ENCODE measurements at regions not wholly inside any gene's neighbourhood (a gene's known extent, or its start where the extent isn't known, plus 50 kb on each side); places are given as distances from the start of the nearest gene placed in this dataset.

GRCh38 chr6:145489583-145489982, 245.7 kb downstream of the EPM2A start:
- Histone ChIP-seq H3K36me3 (ENCODE audit: control insufficient read depth, insufficient read depth, low read length) (no peaks in the 10 kb centered on the region), H3K4me1 (ENCODE audit: control insufficient read depth, insufficient read depth, low read length) (no peaks in the 10 kb centered on the region), H3K9me3 (ENCODE audit: control insufficient read depth, insufficient read depth, low read length) (no peaks in the 10 kb centered on the region), H3K27ac (ENCODE audit: low read depth, low read length) (no peak overlapping the region), H3K4me3 (ENCODE audit: low read depth, low read length) (no peak overlapping the region), H3K27me3 (ENCODE audit: control insufficient read depth, insufficient read depth, low read length) (no peaks in the 10 kb centered on the region)
- 89% methylated on average over 6 of the region's 6 CpGs for WGBS (ENCODE audit: insufficient coverage)
- no peak for DNase-seq (ENCODE audit: low read depth in 4 of 6, low spot score in 6 of 6)

GRCh38 chr6:145490068-145490467, 245.3 kb downstream of the EPM2A start:
- Histone ChIP-seq H3K36me3 (ENCODE audit: control insufficient read depth, insufficient read depth, low read length) (no peaks in the 10 kb centered on the region), H3K27me3 (ENCODE audit: control insufficient read depth, insufficient read depth, low read length) (no peaks in the 10 kb centered on the region), H3K4me1 (ENCODE audit: control insufficient read depth, insufficient read depth, low read length) (no peaks in the 10 kb centered on the region), H3K4me3 (ENCODE audit: low read depth, low read length) (no peak overlapping the region), H3K9me3 (ENCODE audit: control insufficient read depth, insufficient read depth, low read length) (no peaks in the 10 kb centered on the region), H3K27ac (ENCODE audit: low read depth, low read length) (no peak overlapping the region)
- no peak for DNase-seq (ENCODE audit: low read depth in 4 of 6, low spot score in 6 of 6)
- WGBS (ENCODE audit: insufficient coverage): 100% methylated on average over 1 of the region's 3 CpGs

GRCh38 chr6:145491126-145491525, 244.2 kb downstream of the EPM2A start:
- WGBS (ENCODE audit: insufficient coverage): 72% methylated on average over 7 of the region's 8 CpGs
- no peak for DNase-seq (ENCODE audit: low read depth in 4 of 6, low spot score in 6 of 6)
- no peaks in the 10 kb centered on the region for H3K9me3 ChIP-seq (ENCODE audit: control insufficient read depth, insufficient read depth, low read length)
- no peak overlapping the region for H3K4me3 ChIP-seq (ENCODE audit: low read depth, low read length)
- H3K4me1 ChIP-seq (ENCODE audit: control insufficient read depth, insufficient read depth, low read length): no peaks in the 10 kb centered on the region
- H3K27ac ChIP-seq (ENCODE audit: low read depth, low read length): no peak overlapping the region
- H3K36me3 ChIP-seq (ENCODE audit: control insufficient read depth, insufficient read depth, low read length): no peaks in the 10 kb centered on the region
- no peaks in the 10 kb centered on the region for H3K27me3 ChIP-seq (ENCODE audit: control insufficient read depth, insufficient read depth, low read length)

- Histone ChIP-seq H3K27me3 (ENCODE audit: control insufficient read depth, insufficient read depth, low read length) (no peaks in the 10 kb centered on the region), H3K9me3 (ENCODE audit: control insufficient read depth, insufficient read depth, low read length) (no peaks in the 10 kb centered on the region), H3K36me3 (ENCODE audit: control insufficient read depth, insufficient read depth, low read length) (no peaks in the 10 kb centered on the region), H3K27ac (ENCODE audit: low read depth, low read length) (no peak overlapping the region), H3K4me1 (ENCODE audit: control insufficient read depth, insufficient read depth, low read length) (no peaks in the 10 kb centered on the region), H3K4me3 (ENCODE audit: low read depth, low read length) (no peak overlapping the region)
- WGBS (ENCODE audit: insufficient coverage): 53% methylated on average over 1 of the region's 2 CpGs
- DNase-seq (ENCODE audit: low read depth in 4 of 6, low spot score in 6 of 6): no peak
Measured at GRCh38 chr6:145497006-145497405, 238.3 kb downstream of the EPM2A start.

- no peaks in the 10 kb centered on the region for H3K9me3 ChIP-seq (ENCODE audit: control insufficient read depth, insufficient read depth, low read length)
- WGBS (ENCODE audit: insufficient coverage): 60% methylated on average over 1 of the region's 4 CpGs
- H3K27ac ChIP-seq (ENCODE audit: low read depth, low read length): no peak overlapping the region
- no peaks in the 10 kb centered on the region for H3K4me1 ChIP-seq (ENCODE audit: control insufficient read depth, insufficient read depth, low read length)
- no peak overlapping the region for H3K4me3 ChIP-seq (ENCODE audit: low read depth, low read length)
- H3K36me3 ChIP-seq (ENCODE audit: control insufficient read depth, insufficient read depth, low read length): no peaks in the 10 kb centered on the region
- DNase-seq (ENCODE audit: low read depth in 4 of 6, low spot score in 6 of 6): no peak
- no peaks in the 10 kb centered on the region for H3K27me3 ChIP-seq (ENCODE audit: control insufficient read depth, insufficient read depth, low read length)
Measured at GRCh38 chr6:145498425-145498824, 236.9 kb downstream of the EPM2A start.

- WGBS (ENCODE audit: insufficient coverage): 40% methylated on average over 1 of the region's 1 CpG
Measured at GRCh38 chr6:145502416-145502815, 232.9 kb downstream of the EPM2A start.

GRCh38 chr6:145506136-145506535, 229.2 kb downstream of the EPM2A start:
- no peak for DNase-seq (ENCODE audit: low read depth in 4 of 6, low spot score in 6 of 6)
- no peak overlapping the region for H3K27ac ChIP-seq (ENCODE audit: low read depth, low read length)
- WGBS (ENCODE audit: insufficient coverage): no CpG with 5 or more reads among the region's 2 CpGs
- H3K4me1 ChIP-seq (ENCODE audit: control insufficient read depth, insufficient read depth, low read length): no peaks in the 10 kb centered on the region
- H3K27me3 ChIP-seq (ENCODE audit: control insufficient read depth, insufficient read depth, low read length): no peaks in the 10 kb centered on the region
- no peak overlapping the region for H3K4me3 ChIP-seq (ENCODE audit: low read depth, low read length)
- peaks cover 4% of the 10 kb centered on the region for H3K9me3 ChIP-seq (ENCODE audit: control insufficient read depth, insufficient read depth, low read length)
- H3K36me3 ChIP-seq (ENCODE audit: control insufficient read depth, insufficient read depth, low read length): no peaks in the 10 kb centered on the region

More at GRCh38 chr6:145502416-145502815, 232.9 kb downstream of the EPM2A start:
- peak in 2 of 6 donors; percentile 20 to 54 for DNase-seq (ENCODE audit: low read depth in 4 of 6, low spot score in 6 of 6)
- Histone ChIP-seq H3K27me3 (ENCODE audit: control insufficient read depth, insufficient read depth, low read length) (no peaks in the 10 kb centered on the region), H3K4me1 (ENCODE audit: control insufficient read depth, insufficient read depth, low read length) (no peaks in the 10 kb centered on the region), H3K27ac (ENCODE audit: low read depth, low read length) (no peak overlapping the region), H3K9me3 (ENCODE audit: control insufficient read depth, insufficient read depth, low read length) (no peaks in the 10 kb centered on the region), H3K36me3 (ENCODE audit: control insufficient read depth, insufficient read depth, low read length) (no peaks in the 10 kb centered on the region), H3K4me3 (ENCODE audit: low read depth, low read length) (no peak overlapping the region)

GRCh38 chr6:145506565-145506964, 228.8 kb downstream of the EPM2A start:
- 92% methylated on average over 1 of the region's 1 CpG for WGBS (ENCODE audit: insufficient coverage)
- peaks cover 4% of the 10 kb centered on the region for H3K9me3 ChIP-seq (ENCODE audit: control insufficient read depth, insufficient read depth, low read length)
- no peak overlapping the region for H3K27ac ChIP-seq (ENCODE audit: low read depth, low read length)
- no peaks in the 10 kb centered on the region for H3K27me3 ChIP-seq (ENCODE audit: control insufficient read depth, insufficient read depth, low read length)
- H3K36me3 ChIP-seq (ENCODE audit: control insufficient read depth, insufficient read depth, low read length): no peaks in the 10 kb centered on the region
- no peak overlapping the region for H3K4me3 ChIP-seq (ENCODE audit: low read depth, low read length)
- no peaks in the 10 kb centered on the region for H3K4me1 ChIP-seq (ENCODE audit: control insufficient read depth, insufficient read depth, low read length)
- DNase-seq (ENCODE audit: low read depth in 4 of 6, low spot score in 6 of 6): peak in 1 of 6 donors; percentile 12

GRCh38 chr6:145507239-145507638, 228.1 kb downstream of the EPM2A start:
- Histone ChIP-seq H3K27ac (ENCODE audit: low read depth, low read length) (no peak overlapping the region), H3K9me3 (ENCODE audit: control insufficient read depth, insufficient read depth, low read length) (peaks cover 4% of the 10 kb centered on the region), H3K4me3 (ENCODE audit: low read depth, low read length) (no peak overlapping the region), H3K36me3 (ENCODE audit: control insufficient read depth, insufficient read depth, low read length) (no peaks in the 10 kb centered on the region), H3K27me3 (ENCODE audit: control insufficient read depth, insufficient read depth, low read length) (no peaks in the 10 kb centered on the region), H3K4me1 (ENCODE audit: control insufficient read depth, insufficient read depth, low read length) (no peaks in the 10 kb centered on the region)
- 100% methylated on average over 1 of the region's 2 CpGs for WGBS (ENCODE audit: insufficient coverage)
- no peak for DNase-seq (ENCODE audit: low read depth in 4 of 6, low spot score in 6 of 6)

GRCh38 chr6:145508107-145508506, 227.2 kb downstream of the EPM2A start:
- no peaks in the 10 kb centered on the region for H3K36me3 ChIP-seq (ENCODE audit: control insufficient read depth, insufficient read depth, low read length)
- no peaks in the 10 kb centered on the region for H3K4me1 ChIP-seq (ENCODE audit: control insufficient read depth, insufficient read depth, low read length)
- no peaks in the 10 kb centered on the region for H3K27me3 ChIP-seq (ENCODE audit: control insufficient read depth, insufficient read depth, low read length)
- no peak for DNase-seq (ENCODE audit: low read depth in 4 of 6, low spot score in 6 of 6)
- H3K9me3 ChIP-seq (ENCODE audit: control insufficient read depth, insufficient read depth, low read length): peaks cover 4% of the 10 kb centered on the region
- no peak overlapping the region for H3K4me3 ChIP-seq (ENCODE audit: low read depth, low read length)
- no peak overlapping the region for H3K27ac ChIP-seq (ENCODE audit: low read depth, low read length)
- WGBS (ENCODE audit: insufficient coverage): no CpG with 5 or more reads among the region's 1 CpG
